Omental fat pad (tissue), 3 donors: ENCODE measurements at regions not wholly inside any gene's neighbourhood (a gene's known extent, or its start where the extent isn't known, plus 50 kb on each side); places are given as distances from the start of the nearest gene placed in this dataset.

Experiments
- ATAC-seq: fragments of 150-250 bp; one replicate; pipeline ENCODE4 v1.9.1; 2016; ENCODE audit warnings: mild to moderate bottlenecking, moderate library complexity; ENCODE audit not compliant: low FRiP score
- DNase-seq: peaks from one replicate; pipeline ENCODE4 v3.0.0-alpha.2; 2019; ENCODE audit warnings: low spot score
- CTCF ChIP-seq, 3 donors: fragments of 450-650 bp; IDR thresholded peaks; one replicate each; pipeline ENCODE4 v1.5.1; 2016 to 2017; ENCODE audit warnings: antibody characterized with exemption in 3 of 3, mild to moderate bottlenecking in 3 of 3, moderate library complexity in 2 of 3

- TF ChIP-seq CTCF (IDR thresholded peaks at IDR 0.05): no peak
Measured at GRCh38 chr18:5669585-5669984, 125.8 kb upstream of the EPB41L3 start.

GRCh38 chr18:5668087-5668715, 124.4 kb upstream of the EPB41L3 start:
- no peak for DNase-seq
- ATAC-seq: no peak
- no peak for TF ChIP-seq CTCF (IDR thresholded peaks at IDR 0.05)

More at GRCh38 chr18:5669585-5669984, 125.8 kb upstream of the EPB41L3 start:
- ATAC-seq (no peak), DNase-seq (no peak)

- no peak for TF ChIP-seq CTCF (IDR thresholded peaks at IDR 0.05)
- no peak for ATAC-seq
- no peak for DNase-seq
Measured at GRCh38 chr18:5667356-5667755, 123.6 kb upstream of the EPB41L3 start.

GRCh38 chr18:5662586-5663090, 118.8 kb upstream of the EPB41L3 start:
- no peak for DNase-seq
- TF ChIP-seq CTCF (IDR thresholded peaks at IDR 0.05): no peak
- no peak for ATAC-seq

GRCh38 chr18:5661179-5661578, 117.4 kb upstream of the EPB41L3 start:
- ATAC-seq (no peak), DNase-seq (no peak)
- no peak for TF ChIP-seq CTCF (IDR thresholded peaks at IDR 0.05)

GRCh38 chr18:5653802-5654201, 110.0 kb upstream of the EPB41L3 start:
- ATAC-seq (no peak), DNase-seq (no peak)
- TF ChIP-seq CTCF (IDR thresholded peaks at IDR 0.05): no peak

GRCh38 chr18:5651736-5652135, 107.9 kb upstream of the EPB41L3 start:
- DNase-seq: no peak
- no peak for ATAC-seq
- TF ChIP-seq CTCF (IDR thresholded peaks at IDR 0.05): no peak
